HFFc6 (cell line): ENCODE measurements at regions not wholly inside any gene's neighbourhood (a gene's known extent, or its start where the extent isn't known, plus 50 kb on each side); places are given as distances from the start of the nearest gene placed in this dataset.

Source experiments
- DNase-seq: peaks from one replicate; pipeline ENCODE4 v3.0.0-alpha.2; 2018
- H3K27ac Mint-ChIP-seq: 2 replicates; pipeline ENCODE4 v1.8.0; 2020; ENCODE audit warnings: mild to moderate bottlenecking, mixed read lengths
- H3K27me3 Mint-ChIP-seq: 2 replicates; pipeline ENCODE4 v1.8.0; 2021; ENCODE audit warnings: mild to moderate bottlenecking, moderate library complexity, mixed read lengths; ENCODE audit not compliant: insufficient read depth
- H3K36me3 Mint-ChIP-seq: 2 replicates; pipeline ENCODE4 v1.8.0; 2021; ENCODE audit warnings: low read depth, mixed read lengths
- H3K4me1 Mint-ChIP-seq: 2 replicates; pipeline ENCODE4 v1.8.0; 2020; ENCODE audit warnings: low read depth, mixed read lengths
- H3K4me3 Mint-ChIP-seq: 2 replicates; pipeline ENCODE4 v1.8.0; 2020; ENCODE audit warnings: mild to moderate bottlenecking, moderate library complexity, mixed read lengths
- H3K9me3 Mint-ChIP-seq: 2 replicates; pipeline ENCODE4 v1.8.0; 2020; ENCODE audit warnings: mild to moderate bottlenecking, mixed read lengths
- TF ChIP-seq, protein P1 (sequence below): fragments of 200-600 bp; sonication (generic); IDR thresholded peaks from 2 replicates; pipeline ENCODE4 v1.5.0; 2021; ENCODE audit warnings: antibody characterized with exemption, mild to moderate bottlenecking

DNA sequence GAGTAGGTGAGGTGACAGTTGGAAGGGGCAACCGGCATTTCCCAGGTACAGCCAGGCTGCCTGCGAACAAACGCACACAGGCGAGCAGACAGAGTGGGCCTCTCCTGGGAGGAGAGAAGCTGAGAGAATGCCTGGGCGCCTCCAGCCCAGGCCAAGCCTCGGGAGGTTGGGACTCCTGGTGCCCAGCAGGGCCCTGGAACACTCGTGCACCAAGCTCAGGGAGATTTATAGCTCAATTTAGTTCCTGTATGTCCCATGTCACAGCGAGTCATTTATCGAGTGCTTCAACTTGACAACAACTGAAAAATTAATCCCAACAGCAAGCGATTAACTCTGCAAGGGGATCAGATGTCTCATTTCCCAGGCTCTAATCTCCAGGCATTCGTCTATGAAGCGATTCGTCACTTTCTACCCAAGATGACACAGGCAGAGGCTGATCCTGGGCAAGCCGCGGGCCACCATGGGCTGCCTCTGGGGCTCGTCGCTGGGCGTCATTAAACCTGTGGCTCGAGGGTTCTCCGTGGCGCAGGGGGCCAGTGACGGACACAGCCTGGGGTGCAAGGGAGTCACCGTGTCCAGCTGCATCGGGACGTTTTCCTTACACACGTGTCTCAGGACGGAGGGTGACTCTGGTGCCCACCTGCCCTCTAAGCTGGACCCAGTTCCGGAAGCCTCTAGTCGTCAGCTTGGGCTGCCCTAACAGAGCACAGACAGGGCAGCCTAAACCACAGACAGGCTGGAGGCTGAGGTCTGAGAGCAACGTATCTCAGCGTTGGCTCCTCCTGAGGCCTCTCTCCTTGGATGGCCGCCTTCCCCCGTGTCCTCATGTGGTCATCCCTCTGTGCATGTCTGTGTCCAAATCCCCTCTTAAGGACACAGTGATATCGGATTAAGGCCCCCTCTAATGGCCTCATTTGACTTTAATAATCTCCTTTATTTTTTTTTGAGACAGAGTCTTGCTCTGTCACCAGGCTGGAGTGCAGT lies 154.1 kb downstream of the CTTN start:
- TF ChIP-seq, protein P1, sequence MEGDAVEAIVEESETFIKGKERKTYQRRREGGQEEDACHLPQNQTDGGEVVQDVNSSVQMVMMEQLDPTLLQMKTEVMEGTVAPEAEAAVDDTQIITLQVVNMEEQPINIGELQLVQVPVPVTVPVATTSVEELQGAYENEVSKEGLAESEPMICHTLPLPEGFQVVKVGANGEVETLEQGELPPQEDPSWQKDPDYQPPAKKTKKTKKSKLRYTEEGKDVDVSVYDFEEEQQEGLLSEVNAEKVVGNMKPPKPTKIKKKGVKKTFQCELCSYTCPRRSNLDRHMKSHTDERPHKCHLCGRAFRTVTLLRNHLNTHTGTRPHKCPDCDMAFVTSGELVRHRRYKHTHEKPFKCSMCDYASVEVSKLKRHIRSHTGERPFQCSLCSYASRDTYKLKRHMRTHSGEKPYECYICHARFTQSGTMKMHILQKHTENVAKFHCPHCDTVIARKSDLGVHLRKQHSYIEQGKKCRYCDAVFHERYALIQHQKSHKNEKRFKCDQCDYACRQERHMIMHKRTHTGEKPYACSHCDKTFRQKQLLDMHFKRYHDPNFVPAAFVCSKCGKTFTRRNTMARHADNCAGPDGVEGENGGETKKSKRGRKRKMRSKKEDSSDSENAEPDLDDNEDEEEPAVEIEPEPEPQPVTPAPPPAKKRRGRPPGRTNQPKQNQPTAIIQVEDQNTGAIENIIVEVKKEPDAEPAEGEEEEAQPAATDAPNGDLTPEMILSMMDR: no peak

DNA sequence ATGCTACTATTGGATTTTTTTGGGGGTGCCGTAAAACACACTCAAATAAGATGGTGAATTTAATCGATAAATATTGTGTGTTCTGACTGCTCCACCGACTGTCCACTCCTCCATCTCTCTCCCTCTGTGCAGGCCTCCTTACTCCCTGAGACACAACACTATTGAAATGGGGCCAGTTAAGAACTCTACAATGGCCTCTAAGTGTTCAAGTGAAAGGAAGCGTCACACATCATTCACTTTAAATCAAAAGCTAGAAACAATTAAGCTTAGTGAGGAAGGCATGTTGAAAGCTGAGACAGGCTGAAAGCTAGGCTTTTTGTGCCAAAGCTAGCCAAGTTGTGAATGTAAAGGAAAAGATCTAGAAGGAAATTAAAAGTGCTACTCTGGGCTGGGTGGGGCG lies 156.7 kb downstream of the CTTN start:
- H3K4me3 Mint-ChIP-seq: no peak overlapping the region
- no peaks in the 10 kb centered on the region for H3K36me3 Mint-ChIP-seq
- peaks cover 10% of the 10 kb centered on the region for H3K9me3 Mint-ChIP-seq
- TF ChIP-seq, protein P1: no peak
- no peaks in the 10 kb centered on the region for H3K4me1 Mint-ChIP-seq
- no peak overlapping the region for H3K27ac Mint-ChIP-seq
- DNase-seq: no peak
- H3K27me3 Mint-ChIP-seq: peaks cover 4% of the 10 kb centered on the region

More for the DNA sequence above, 154.1 kb downstream of the CTTN start:
- H3K27me3 Mint-ChIP-seq: peaks cover 1% of the 10 kb centered on the region
- H3K9me3 Mint-ChIP-seq: peaks cover 15% of the 10 kb centered on the region
- DNase-seq: no peak
- H3K36me3 Mint-ChIP-seq: no peaks in the 10 kb centered on the region
- H3K27ac Mint-ChIP-seq: no peak overlapping the region
- no peaks in the 10 kb centered on the region for H3K4me1 Mint-ChIP-seq
- no peak overlapping the region for H3K4me3 Mint-ChIP-seq

DNA sequence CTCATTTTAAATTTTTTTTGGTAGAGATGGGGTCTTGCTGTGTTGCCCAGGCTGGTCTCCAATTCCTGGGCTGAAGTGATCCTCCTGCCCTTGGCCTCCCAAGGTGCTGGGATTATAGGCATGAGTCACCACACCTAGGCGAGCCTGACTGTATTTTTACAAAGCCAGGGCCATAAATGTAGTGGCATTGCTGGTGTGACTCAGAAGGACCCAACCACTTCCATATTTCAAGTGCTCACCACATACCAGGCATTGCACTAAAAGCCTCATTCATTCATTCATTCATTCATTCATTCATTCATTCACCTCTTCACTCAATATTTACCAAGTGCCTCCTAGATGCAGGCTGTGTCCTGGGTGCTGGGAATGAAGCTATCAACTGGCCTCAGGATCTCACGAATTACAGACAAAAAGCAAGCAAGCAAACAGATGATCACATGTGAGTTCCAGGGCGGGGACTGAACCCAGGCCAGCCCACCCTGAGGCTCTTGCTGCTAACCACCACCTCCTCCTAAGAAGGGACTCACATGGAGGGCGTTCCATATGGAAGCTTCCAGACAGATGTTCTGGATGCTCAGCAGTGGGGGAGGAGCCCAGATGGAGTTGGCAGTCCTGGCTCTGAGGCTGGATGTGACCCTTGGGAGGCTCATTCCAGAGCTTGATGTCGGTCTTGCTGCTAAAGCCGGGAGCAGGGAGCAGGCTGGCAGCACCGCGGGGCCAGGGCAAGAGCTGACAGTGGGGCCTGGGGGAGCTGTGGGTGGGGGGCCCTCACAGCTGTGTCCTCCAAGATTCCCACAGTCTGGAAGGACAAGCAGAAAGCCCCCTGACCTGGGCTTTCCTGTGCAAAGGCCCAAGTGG lies 158.8 kb downstream of the CTTN start:
- Mint-ChIP-seq H3K4me1 (no peaks in the 10 kb centered on the region), H3K4me3 (no peak overlapping the region), H3K36me3 (no peaks in the 10 kb centered on the region), H3K27ac (no peak overlapping the region), H3K27me3 (peaks cover 4% of the 10 kb centered on the region), H3K9me3 (peaks cover 9% of the 10 kb centered on the region)
- TF ChIP-seq, protein P1: no peak
- no peak for DNase-seq

DNA sequence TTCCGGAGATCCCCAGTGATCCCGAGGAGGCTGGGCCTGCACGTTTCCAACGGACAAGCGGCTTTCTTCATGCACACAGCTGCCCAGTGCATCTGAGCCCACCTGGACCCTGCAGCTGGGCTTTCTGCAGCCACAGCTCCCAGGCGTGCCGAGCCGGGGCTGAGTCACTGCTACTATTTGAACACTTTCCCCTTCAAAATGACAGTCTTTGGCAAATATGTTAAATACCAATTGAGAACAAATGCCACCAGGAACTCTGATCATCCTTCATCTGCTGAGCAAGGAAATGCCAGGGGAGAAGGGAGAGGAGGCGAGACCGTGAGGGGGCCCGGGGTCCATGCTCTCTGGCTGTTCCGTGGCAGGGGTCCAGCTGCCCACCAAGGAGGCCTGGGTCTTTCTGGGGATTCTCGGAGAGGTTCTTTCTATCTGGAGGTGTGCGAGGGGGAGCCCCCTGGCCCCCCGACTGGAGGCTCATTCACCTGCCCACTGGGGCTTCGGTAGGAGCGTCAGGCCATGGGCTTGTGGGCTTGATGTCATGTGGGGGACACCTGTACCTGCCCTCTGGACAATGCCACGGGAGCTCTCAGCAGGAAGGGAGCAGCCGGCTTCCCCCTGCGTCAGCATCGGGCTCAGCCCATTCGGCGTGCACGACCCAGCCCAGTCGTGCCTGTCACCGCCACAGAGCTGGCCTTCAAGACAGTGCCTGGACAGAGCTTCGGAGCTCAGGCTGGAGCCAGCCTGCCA lies 159.6 kb downstream of the CTTN start:
- Mint-ChIP-seq H3K36me3 (no peaks in the 10 kb centered on the region), H3K4me3 (no peak overlapping the region), H3K9me3 (peaks cover 9% of the 10 kb centered on the region), H3K4me1 (no peaks in the 10 kb centered on the region), H3K27me3 (peaks cover 4% of the 10 kb centered on the region), H3K27ac (no peak overlapping the region)
- TF ChIP-seq, protein P1: no peak
- no peak for DNase-seq

DNA sequence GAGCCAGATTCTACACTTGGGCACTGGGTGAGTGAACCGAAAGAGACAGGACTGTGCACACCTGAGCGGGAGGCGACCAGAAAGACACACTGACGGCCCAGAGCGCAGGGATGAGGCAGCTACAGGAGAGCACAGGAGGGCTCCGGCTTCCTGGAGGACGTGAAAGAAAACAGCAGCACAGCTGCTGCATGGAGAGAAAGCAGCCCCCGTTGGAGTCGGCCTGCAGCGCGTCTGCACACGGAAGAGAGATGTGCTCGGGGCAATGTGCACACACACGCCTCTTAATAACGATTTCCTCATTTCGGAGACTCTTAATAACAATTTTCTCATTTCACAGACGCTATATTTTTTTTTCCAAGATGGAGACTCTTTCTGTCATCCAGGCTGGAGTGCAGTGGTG lies 160.4 kb downstream of the CTTN start:
- no peak overlapping the region for H3K27ac Mint-ChIP-seq
- H3K4me1 Mint-ChIP-seq: no peaks in the 10 kb centered on the region
- no peak overlapping the region for H3K4me3 Mint-ChIP-seq
- no peak for DNase-seq
- TF ChIP-seq, protein P1: no peak
- peaks cover 9% of the 10 kb centered on the region for H3K9me3 Mint-ChIP-seq
- H3K27me3 Mint-ChIP-seq: peaks cover 4% of the 10 kb centered on the region
- H3K36me3 Mint-ChIP-seq: no peaks in the 10 kb centered on the region
